Mucosa of stomach (tissue), 1 donor: ENCODE measurements at regions not wholly inside any gene's neighbourhood (a gene's known extent, or its start where the extent isn't known, plus 50 kb on each side); places are given as distances from the start of the nearest gene placed in this dataset.

Experiments
- H3K27me3 ChIP-seq: one replicate; pipeline ENCODE4 v1.7.0; 2013; ENCODE audit warnings: mild to moderate bottlenecking, low read length; ENCODE audit not compliant: control insufficient read depth, insufficient read depth
- H3K36me3 ChIP-seq: one replicate; pipeline ENCODE4 v1.7.0; 2013; ENCODE audit warnings: low read length; ENCODE audit not compliant: control insufficient read depth, insufficient read depth
- H3K4me1 ChIP-seq: one replicate; pipeline ENCODE4 v1.7.0; 2013; ENCODE audit warnings: mild to moderate bottlenecking, low read length; ENCODE audit not compliant: control insufficient read depth, insufficient read depth
- H3K4me3 ChIP-seq: one replicate; pipeline ENCODE4 v1.7.0; 2013; ENCODE audit warnings: low read length
- H3K9ac ChIP-seq: one replicate; pipeline ENCODE4 v1.7.0; 2013; ENCODE audit warnings: mild to moderate bottlenecking, low read length, moderate library complexity
- H3K9me3 ChIP-seq: one replicate; pipeline ENCODE4 v1.7.0; 2013; ENCODE audit warnings: mild to moderate bottlenecking, low read length, moderate library complexity; ENCODE audit not compliant: control insufficient read depth
- donor health status: Pancreatic carcinoma.

DNA sequence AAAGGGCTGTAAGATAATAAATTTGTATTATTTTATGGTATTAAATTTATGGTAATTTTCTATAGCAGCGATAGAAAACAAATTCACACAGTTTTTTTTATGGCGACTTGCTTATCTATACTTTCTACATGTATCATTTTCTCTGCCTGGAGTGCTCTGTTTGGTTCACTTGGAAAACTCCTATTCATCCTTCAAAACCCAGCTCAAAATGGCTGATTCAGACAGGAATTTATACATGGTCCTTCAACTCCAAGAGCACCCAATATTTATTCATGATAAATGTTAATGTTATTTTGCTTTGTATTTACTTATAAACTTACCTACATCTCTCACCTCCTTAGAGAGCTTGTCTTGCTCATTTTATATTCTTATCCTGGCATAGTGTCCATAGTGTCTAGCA is 55.6 kb upstream of the SSX2IP start:
- Histone ChIP-seq H3K27me3 (no peaks in the 10 kb centered on the region), H3K9me3 (no peaks in the 10 kb centered on the region), H3K4me1 (peaks cover 11% of the 10 kb centered on the region), H3K9ac (no peak overlapping the region), H3K36me3 (no peaks in the 10 kb centered on the region), H3K4me3 (no peak overlapping the region)

DNA sequence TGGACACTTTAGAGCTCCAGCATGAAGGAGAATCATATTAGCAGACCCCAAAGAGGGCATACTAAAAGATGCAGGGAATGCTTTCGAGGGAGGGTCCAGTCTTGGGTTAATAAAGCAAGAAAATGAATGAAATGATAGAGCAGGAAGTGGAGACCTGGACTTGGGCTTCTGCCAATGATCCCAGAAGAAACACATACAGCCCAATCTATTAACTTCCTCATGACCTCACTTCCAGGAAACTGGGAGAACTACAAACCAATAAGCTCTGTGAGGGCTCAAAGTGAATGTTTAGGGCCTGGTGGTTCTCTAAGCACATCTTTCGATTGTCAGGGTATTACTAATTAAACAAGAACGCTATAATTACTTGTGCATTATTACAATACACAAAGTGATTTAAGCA is 53.6 kb upstream of the SSX2IP start:
- no peaks in the 10 kb centered on the region for H3K36me3 ChIP-seq
- H3K9me3 ChIP-seq, result no peaks in the 10 kb centered on the region
- H3K27me3 ChIP-seq, result no peaks in the 10 kb centered on the region
- no peak overlapping the region for H3K4me3 ChIP-seq
- H3K4me1 ChIP-seq, result peaks cover 10% of the 10 kb centered on the region
- H3K9ac ChIP-seq, result no peak overlapping the region

DNA sequence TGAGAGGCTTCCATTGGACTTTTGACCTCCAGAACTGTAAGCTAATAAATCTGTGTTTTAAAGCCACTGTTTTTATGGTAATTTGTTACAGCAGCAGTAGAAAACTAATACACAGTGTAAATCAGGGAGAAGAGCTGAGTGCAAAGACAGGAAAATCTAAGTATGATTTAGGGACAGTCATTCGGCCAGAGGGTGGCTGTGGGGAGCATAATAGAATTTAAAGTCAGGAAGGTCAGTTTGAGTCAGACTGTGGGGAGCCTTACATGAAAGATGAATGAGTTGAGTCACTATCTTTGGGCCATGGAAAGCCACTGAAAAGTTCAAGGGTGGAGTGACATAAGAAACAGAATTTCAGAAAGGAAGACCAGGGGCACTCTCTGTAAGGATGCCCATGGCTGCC is 52.4 kb upstream of the SSX2IP start:
- Histone ChIP-seq H3K4me3 (no peak overlapping the region), H3K9ac (no peak overlapping the region), H3K36me3 (no peaks in the 10 kb centered on the region), H3K27me3 (no peaks in the 10 kb centered on the region), H3K9me3 (no peaks in the 10 kb centered on the region), H3K4me1 (no peaks in the 10 kb centered on the region)

DNA sequence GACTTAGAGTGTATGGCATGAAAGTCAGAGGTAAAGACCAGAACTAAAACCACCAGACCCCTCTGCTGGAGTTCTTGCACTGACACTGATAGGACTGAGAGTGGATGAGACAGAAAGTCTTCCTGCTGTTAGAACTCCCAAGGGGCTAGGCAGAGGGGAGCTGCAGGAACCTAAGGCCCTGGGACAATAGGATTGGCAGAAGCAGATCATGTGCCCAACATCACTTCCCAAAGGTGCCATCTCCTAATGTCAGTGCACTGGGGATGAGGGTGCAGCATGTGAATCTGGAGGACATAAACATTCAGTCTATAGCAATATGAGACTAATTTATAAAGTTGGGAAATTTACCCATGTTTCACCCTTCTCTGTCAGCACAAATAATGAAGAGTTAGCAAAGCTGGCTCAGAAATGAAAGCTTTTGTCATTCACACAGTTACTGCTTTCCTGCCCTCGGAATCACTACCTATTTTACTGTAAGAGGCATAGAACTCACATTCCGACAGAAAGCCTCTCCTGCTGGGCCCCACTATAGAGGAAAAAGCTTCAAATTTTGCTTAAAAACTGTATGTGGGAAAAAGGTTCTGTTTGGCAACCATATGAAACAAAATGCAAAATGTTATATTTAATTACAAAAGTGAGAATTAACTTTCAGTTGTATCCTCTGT is 49.9 kb upstream of the SSX2IP start:
- Histone ChIP-seq H3K27me3 (no peaks in the 10 kb centered on the region), H3K9me3 (no peaks in the 10 kb centered on the region), H3K36me3 (no peaks in the 10 kb centered on the region), H3K4me3 (no peak overlapping the region), H3K9ac (no peak overlapping the region), H3K4me1 (no peaks in the 10 kb centered on the region)
